ENCODE measurements at regions not wholly inside any gene's neighbourhood (a gene's known extent, or its start where the extent isn't known, plus 50 kb on each side); places are given as distances from the start of the nearest gene placed in this dataset.

DNA sequence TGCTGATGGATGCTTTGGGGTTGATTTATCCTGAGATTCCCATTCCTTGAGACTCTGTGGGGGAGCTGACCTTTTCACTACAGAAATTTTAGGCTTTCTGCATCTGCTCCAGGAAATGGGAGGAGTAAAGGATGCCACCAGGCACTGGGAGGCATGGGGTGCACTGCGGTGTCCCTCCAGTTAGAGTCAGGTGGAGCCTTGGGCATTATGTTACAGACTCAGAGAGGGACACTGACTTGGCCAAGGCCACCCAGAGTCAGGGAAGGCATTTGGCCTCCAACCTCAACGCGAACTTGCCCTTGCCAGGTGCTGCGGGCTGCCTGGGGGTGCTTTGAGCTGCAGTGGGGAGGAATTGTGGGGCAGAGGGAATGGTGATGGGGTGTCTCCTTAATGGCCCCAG lies 58.0 kb upstream of the TBX3 start:
- DNase-seq, result no peak

DNA sequence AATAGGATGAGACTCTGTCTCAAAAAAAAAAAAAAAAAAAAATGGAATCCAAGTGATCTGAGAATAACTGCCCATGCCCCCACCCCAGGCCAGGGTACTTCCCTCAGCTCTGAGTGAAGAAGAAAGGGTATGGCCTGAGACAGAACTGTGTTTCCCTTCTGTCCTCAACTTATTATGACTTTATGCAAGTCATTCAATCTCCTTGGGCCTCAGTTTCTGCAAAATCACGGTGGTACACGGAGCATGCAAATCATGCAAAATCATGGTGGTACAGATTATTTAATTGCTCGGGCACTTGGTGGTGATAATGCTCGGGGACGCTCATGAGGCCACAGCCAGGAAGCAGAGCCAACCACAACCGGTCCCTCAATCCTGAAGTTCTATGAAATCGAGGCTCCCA lies 56.5 kb upstream of the TBX3 start:
- no peak for DNase-seq

DNA sequence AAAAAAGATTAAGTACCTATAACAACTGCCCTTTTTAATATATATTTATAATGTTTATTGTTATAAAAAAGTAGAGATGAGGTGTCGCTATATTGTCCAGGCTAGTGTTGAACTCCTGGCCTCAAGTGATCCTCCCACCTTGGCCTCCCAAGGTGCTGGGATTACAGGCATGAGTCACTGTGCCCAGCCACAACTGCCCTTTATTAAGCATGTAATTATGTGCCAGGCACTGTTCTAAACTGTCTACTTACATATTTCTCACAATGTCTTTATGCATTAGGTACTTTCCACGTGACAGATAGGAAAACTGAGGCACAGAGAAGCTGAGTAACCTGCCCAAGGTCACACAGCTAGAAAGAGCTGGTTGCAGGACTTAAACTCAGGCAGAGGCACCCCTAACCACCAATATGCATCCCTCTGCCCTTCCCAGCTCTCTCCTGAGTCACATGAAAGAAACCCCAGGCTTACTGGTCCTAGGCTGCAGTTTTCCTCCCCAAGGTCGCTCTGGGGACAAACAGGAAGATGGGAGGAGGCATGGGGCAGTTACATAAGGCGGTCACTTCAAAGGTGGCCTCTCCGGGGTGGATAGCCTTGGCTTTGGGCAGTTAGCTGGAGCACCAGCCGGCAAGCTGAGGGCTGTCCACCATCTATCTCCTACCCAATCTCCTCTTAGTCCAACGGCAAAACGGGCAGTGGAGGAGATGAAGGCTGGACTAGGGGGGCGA lies 54.6 kb upstream of the TBX3 start:
- DNase-seq, result no peak

DNA sequence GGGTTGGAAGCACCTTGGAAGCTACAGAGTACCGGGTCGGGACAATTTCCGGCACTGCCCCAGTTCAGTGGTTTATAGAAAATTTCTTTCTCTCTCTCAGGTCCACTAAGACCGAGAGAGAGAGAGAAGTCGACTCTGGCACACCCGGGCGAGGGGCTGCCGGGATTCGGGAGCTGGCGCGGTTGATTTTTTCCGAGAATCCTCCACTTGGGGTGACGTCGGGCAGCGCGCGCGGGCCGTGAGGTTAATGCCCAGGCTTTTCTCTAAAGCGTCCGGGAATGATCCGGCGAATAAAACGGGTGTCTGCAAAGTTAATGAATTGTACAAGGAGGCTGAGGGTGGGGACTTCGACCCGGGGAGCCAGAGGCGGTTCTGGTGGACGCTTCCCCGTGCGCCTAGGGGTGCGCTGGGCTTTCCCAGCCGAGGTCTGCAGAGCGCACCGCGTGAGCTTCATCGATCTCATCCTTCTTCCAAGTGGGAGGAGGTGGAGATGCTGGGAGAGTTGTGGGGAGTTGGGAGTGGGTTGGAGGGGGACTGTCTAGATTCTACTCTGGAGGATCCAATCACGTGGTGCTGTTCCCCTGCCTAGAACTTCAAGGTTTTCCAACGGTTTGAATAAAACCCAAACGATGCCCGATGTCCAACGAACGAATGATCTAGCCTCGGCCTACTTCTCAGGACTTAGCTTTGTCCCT lies 51.9 kb upstream of the TBX3 start:
- DNase-seq, result no peak

DNA sequence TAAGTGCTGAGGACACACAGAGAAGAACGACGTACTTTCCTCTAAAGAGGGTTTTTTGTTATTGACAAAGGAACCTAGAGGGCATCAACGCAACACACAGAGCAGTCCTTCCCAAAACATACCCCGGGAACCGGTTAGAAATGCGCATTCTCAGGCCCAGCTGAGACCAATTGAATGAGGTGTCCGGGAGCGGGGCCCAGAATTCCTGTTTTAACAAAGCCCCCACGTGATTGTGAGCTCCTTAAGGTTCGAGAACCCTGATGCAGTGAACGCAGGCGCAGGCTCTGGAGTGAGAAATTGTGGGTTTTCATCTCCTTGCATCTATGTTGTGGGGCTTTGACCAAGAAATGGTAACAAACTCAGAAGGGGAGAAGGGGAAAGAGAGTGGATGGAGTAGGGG lies 51.0 kb upstream of the TBX3 start:
- no peak for DNase-seq

GRCh38 chr12:114733919-114734318 lies 49.9 kb upstream of the TBX3 start:
- DNase-seq, result no peak
